Keratinocyte (primary cell): ENCODE measurements at regions not wholly inside any gene's neighbourhood (a gene's known extent, or its start where the extent isn't known, plus 50 kb on each side); places are given as distances from the start of the nearest gene placed in this dataset.
A peak's percentile ranks its signal among the peaks of the same experiment; 100 is the strongest.

Experiments
- DNase-seq: peaks from one replicate; pipeline ENCODE4 v3.0.0-alpha.2; 2011; ENCODE audit warnings: low read depth, missing footprints, low spot score
- FAIRE-seq: peaks from 2 replicates; lab custom pipeline; 2011; peaks lifted over from hg19 to GRCh38; lab: Jason Lieb, UNC
- H2AFZ ChIP-seq: 2 replicates; pipeline ENCODE4 v1.6.0; 2012; ENCODE audit warnings: low read length, control low read depth, inconsistent platforms; ENCODE audit not compliant: control insufficient read depth
- H3K27ac ChIP-seq: 2 replicates; pipeline ENCODE4 v1.5.1; 2011; ENCODE audit warnings: low read length; ENCODE audit not compliant: control insufficient read depth, insufficient read depth
- H3K27me3 ChIP-seq: 3 replicates; pipeline ENCODE4 v1.6.0; 2011; ENCODE audit warnings: low read length; ENCODE audit not compliant: control insufficient read depth, insufficient read depth; ENCODE audit errors: extremely low read depth
- H3K36me3 ChIP-seq, 2 experiments: 2 replicates in 1 of 2; 3 replicates in 1 of 2; pipeline ENCODE4 v1.5.1; 2011; ENCODE audit warnings: low read length in 2 of 2, mild to moderate bottlenecking in 1 of 2; ENCODE audit not compliant: control insufficient read depth in 2 of 2, insufficient read depth in 2 of 2; ENCODE audit errors: extremely low read depth in 1 of 2
- H3K4me1 ChIP-seq: 3 replicates; pipeline ENCODE4 v1.5.1; 2011; ENCODE audit warnings: low read length; ENCODE audit not compliant: control insufficient read depth, insufficient read depth; ENCODE audit errors: extremely low read depth
- H3K4me2 ChIP-seq: 3 replicates; pipeline ENCODE4 v1.6.0; 2011; ENCODE audit warnings: low read depth, low read length; ENCODE audit not compliant: control insufficient read depth, insufficient read depth; ENCODE audit errors: extremely low read depth
- H3K4me3 ChIP-seq, 3 experiments: fragments of 200-600 bp in 1 of 3; sonication (generic) in 1 of 3; 2 replicates in 2 of 3; 3 replicates in 1 of 3; pipeline ENCODE4 v1.5.1; 2011 to 2016; ENCODE audit warnings: low read length in 3 of 3, mild to moderate bottlenecking in 3 of 3, control low read depth in 2 of 3, inconsistent platforms in 1 of 3, low read depth in 1 of 3, mixed read lengths in 1 of 3, mixed run types in 1 of 3, moderate library complexity in 1 of 3; ENCODE audit not compliant: control insufficient read depth in 2 of 3, insufficient read depth in 2 of 3; ENCODE audit errors: extremely low read depth in 1 of 3
- H3K79me2 ChIP-seq: 2 replicates; pipeline ENCODE4 v1.6.0; 2012; ENCODE audit warnings: low read length; ENCODE audit not compliant: control insufficient read depth, insufficient read depth
- H3K9ac ChIP-seq: 3 replicates; pipeline ENCODE4 v1.6.0; 2011; ENCODE audit warnings: low read length; ENCODE audit not compliant: control insufficient read depth, insufficient read depth; ENCODE audit errors: extremely low read depth
- H3K9me1 ChIP-seq: 3 replicates; pipeline ENCODE4 v1.6.0; 2011; ENCODE audit warnings: low read length; ENCODE audit not compliant: control insufficient read depth, insufficient read depth; ENCODE audit errors: extremely low read depth
- H3K9me3 ChIP-seq: 2 replicates; pipeline ENCODE4 v1.5.1; 2012; ENCODE audit warnings: low read depth, low read length; ENCODE audit not compliant: control insufficient read depth
- H4K20me1 ChIP-seq: 3 replicates; pipeline ENCODE4 v1.6.0; 2011; ENCODE audit warnings: low read length; ENCODE audit not compliant: control insufficient read depth, insufficient read depth; ENCODE audit errors: extremely low read depth
- EZH2 ChIP-seq: IDR thresholded peaks from one replicate; pipeline ENCODE4 v1.6.1; 2012; ENCODE audit warnings: inconsistent platforms, mild to moderate bottlenecking, low read length, moderate library complexity
- dilution Hi-C: fragments of 300-500 bp; cut with MboI; formaldehyde crosslinking; loops from one replicate; pipeline ENCODE4 v1.7.0; 2020; ENCODE audit warnings: low sequenced_read_pairs; ENCODE audit not compliant: extremely low pct_ligation_motif_present
- TF ChIP-seq, protein P1 (sequence below), 3 experiments: IDR thresholded peaks in 1 of 3; conservative IDR thresholded peaks in 1 of 3; optimal IDR thresholded peaks in 1 of 3; 2 replicates in 2 of 3; 3 replicates in 1 of 3; pipeline versions ENCODE3 to v1.5.1; 2011; ENCODE audit warnings: low read length in 3 of 3, mild to moderate bottlenecking in 3 of 3, moderate library complexity in 2 of 3, control low read depth in 1 of 3, inconsistent platforms in 1 of 3; ENCODE audit not compliant: insufficient read depth in 2 of 3; ENCODE audit errors: extremely low read depth in 1 of 3

DNA sequence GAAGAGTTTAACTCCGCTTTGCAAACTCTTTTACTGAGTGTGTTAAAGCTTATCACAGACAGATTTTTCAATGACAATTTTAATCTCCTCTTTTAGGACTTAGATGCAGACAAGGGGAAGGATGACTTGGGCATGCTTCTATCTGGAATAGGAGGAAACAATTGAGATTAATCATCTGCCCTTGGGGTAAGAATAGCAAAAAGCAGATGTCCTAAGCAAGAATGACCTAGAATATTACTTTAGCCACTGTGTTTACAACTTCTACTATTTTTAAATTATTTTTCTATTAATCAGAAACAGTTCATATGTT is 569.0 kb upstream of the ADGRL2 start:
- Histone ChIP-seq H4K20me1 (no peaks in the 10 kb centered on the region), H3K36me3 (no peaks in the 10 kb centered on the region), H3K4me3 (peak overlapping the region in 1 of 3 experiments; percentile 25), H3K27ac (no peak overlapping the region), H3K9ac (no peak overlapping the region), H3K27me3 (no peaks in the 10 kb centered on the region), H3K4me1 (peaks cover 2% of the 10 kb centered on the region), H3K4me2 (no peak overlapping the region), H2AFZ (no peak overlapping the region), H3K9me3 (no peaks in the 10 kb centered on the region), H3K79me2 (no peaks in the 10 kb centered on the region), H3K9me1 (no peaks in the 10 kb centered on the region)
- TF ChIP-seq, protein P1, sequence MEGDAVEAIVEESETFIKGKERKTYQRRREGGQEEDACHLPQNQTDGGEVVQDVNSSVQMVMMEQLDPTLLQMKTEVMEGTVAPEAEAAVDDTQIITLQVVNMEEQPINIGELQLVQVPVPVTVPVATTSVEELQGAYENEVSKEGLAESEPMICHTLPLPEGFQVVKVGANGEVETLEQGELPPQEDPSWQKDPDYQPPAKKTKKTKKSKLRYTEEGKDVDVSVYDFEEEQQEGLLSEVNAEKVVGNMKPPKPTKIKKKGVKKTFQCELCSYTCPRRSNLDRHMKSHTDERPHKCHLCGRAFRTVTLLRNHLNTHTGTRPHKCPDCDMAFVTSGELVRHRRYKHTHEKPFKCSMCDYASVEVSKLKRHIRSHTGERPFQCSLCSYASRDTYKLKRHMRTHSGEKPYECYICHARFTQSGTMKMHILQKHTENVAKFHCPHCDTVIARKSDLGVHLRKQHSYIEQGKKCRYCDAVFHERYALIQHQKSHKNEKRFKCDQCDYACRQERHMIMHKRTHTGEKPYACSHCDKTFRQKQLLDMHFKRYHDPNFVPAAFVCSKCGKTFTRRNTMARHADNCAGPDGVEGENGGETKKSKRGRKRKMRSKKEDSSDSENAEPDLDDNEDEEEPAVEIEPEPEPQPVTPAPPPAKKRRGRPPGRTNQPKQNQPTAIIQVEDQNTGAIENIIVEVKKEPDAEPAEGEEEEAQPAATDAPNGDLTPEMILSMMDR (optimal IDR thresholded peaks at IDR 0.05 in 1 of 3, IDR thresholded peaks at IDR 0.05 in 1 of 3, conservative IDR thresholded peaks at IDR 0.05 in 1 of 3; ENCODE audit: extremely low read depth in 1 of 3, insufficient read depth in 2 of 3, low read length in 3 of 3): no peak
- TF ChIP-seq EZH2: no peak
- no peak for DNase-seq
- FAIRE-seq: no peak
- dilution Hi-C loops: no loop called here

DNA sequence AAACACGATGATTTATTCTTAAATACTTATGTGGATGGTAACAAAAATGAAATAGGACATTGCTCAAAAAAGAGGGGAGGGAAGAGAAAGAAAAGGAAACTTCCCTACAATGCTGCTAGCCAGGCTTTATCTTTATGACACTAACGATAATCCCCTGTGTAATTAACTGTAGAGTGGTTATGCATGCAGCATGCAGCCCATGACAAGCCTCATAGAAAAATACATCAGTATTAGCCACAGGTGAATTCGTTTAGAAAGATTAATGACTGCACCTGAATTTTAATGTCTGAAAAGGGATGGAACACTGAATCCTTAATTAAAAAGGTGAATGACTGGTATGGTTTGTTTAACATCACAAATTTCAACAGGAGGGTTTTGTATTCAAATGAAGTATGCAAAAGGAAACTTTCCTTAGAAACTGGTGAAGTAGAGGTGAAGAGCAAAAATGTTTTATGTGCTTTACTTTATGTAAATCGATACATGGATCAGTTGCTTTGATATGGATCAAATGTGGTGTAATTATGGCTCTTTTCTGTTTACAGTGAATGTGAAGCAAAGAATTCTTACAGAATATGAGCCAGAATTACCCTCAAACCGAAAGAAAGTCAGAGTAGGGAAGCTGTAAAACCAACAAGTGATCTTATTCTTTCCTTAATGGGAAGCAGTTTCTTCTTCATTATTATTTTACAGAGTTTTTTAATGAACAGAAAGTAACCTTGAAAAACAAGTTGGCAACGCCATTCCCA is 569.6 kb upstream of the ADGRL2 start:
- Histone ChIP-seq H2AFZ (peak overlapping the region; percentile 33), H3K4me2 (no peak overlapping the region), H3K9ac (no peak overlapping the region), H3K9me3 (no peaks in the 10 kb centered on the region), H3K36me3 (no peaks in the 10 kb centered on the region), H3K4me1 (peaks cover 2% of the 10 kb centered on the region), H3K79me2 (no peaks in the 10 kb centered on the region), H4K20me1 (no peaks in the 10 kb centered on the region), H3K27ac (no peak overlapping the region), H3K4me3 (peak overlapping the region in 1 of 3 experiments; percentile 25), H3K27me3 (no peaks in the 10 kb centered on the region), H3K9me1 (no peaks in the 10 kb centered on the region)
- no peak for FAIRE-seq
- dilution Hi-C loops: no loop called here
- no peak for DNase-seq
- TF ChIP-seq, protein P1 (optimal IDR thresholded peaks at IDR 0.05 in 1 of 3, IDR thresholded peaks at IDR 0.05 in 1 of 3, conservative IDR thresholded peaks at IDR 0.05 in 1 of 3; ENCODE audit: extremely low read depth in 1 of 3, insufficient read depth in 2 of 3, low read length in 3 of 3): no peak
- TF ChIP-seq EZH2: no peak
